PFSK-1 (cell line): ENCODE measurements at regions not wholly inside any gene's neighbourhood (a gene's known extent, or its start where the extent isn't known, plus 50 kb on each side); places are given as distances from the start of the nearest gene placed in this dataset.

ENCODE experiments used
- FOXP2 ChIP-seq: optimal IDR thresholded peaks from 2 replicates; pipeline ENCODE3; 2011; ENCODE audit warnings: borderline replicate concordance, control low read depth, inconsistent platforms; ENCODE audit not compliant: insufficient read depth; ENCODE audit errors: extremely low read length, extremely low read depth
- POLR2AphosphoS5 ChIP-seq: IDR thresholded peaks from 2 replicates; pipeline ENCODE4 v1.6.1; 2012; ENCODE audit warnings: low read depth, mild to moderate bottlenecking, control low read depth, low read length, moderate library complexity
- TAF1 ChIP-seq: IDR thresholded peaks from 2 replicates; pipeline ENCODE4 v1.6.1; 2012; ENCODE audit warnings: low read length, control low read depth, borderline replicate concordance; ENCODE audit not compliant: insufficient read depth
- TF ChIP-seq, protein P1 (sequence below), 2 experiments: IDR thresholded peaks; 2 replicates each; pipeline versions ENCODE4 v1.6.1 to v1.8.0; 2011 to 2012; ENCODE audit warnings: low read depth in 2 of 2, low read length in 2 of 2, control low read depth in 1 of 2, inconsistent platforms in 1 of 2, mild to moderate bottlenecking in 1 of 2, moderate library complexity in 1 of 2; ENCODE audit not compliant: insufficient read depth in 1 of 2

DNA sequence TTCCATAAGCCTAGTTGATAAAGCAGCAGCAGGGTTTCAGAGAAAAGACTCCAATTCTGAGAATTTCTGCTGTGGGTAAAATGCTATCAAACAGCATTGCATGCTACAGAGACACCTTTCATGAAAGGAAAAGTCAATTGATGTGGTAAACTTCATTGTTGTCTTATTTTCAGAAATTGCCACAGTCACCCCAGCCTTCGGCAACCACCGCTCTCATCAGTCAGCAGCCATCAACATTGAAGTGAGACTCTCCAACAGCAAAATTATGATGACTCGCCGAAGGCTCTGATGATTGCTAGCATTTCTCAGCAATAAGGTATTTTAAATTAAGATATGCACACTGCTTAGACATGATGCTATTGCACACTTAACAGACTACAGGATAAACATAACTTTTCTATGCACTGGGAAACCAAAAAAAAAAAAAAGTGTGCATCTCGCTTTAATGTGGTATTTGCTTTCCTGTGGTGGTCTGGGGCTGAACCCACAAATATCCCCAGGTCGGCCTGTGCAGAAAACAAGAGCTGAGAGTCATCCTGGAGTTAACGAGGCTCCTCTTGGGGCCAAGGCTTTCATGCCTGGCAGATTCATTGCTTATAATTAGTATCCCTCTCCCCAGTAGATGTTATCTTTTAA is 192.1 kb downstream of the CTTN start:
- no peak for TF ChIP-seq POLR2AphosphoS5
- TF ChIP-seq, protein P1, sequence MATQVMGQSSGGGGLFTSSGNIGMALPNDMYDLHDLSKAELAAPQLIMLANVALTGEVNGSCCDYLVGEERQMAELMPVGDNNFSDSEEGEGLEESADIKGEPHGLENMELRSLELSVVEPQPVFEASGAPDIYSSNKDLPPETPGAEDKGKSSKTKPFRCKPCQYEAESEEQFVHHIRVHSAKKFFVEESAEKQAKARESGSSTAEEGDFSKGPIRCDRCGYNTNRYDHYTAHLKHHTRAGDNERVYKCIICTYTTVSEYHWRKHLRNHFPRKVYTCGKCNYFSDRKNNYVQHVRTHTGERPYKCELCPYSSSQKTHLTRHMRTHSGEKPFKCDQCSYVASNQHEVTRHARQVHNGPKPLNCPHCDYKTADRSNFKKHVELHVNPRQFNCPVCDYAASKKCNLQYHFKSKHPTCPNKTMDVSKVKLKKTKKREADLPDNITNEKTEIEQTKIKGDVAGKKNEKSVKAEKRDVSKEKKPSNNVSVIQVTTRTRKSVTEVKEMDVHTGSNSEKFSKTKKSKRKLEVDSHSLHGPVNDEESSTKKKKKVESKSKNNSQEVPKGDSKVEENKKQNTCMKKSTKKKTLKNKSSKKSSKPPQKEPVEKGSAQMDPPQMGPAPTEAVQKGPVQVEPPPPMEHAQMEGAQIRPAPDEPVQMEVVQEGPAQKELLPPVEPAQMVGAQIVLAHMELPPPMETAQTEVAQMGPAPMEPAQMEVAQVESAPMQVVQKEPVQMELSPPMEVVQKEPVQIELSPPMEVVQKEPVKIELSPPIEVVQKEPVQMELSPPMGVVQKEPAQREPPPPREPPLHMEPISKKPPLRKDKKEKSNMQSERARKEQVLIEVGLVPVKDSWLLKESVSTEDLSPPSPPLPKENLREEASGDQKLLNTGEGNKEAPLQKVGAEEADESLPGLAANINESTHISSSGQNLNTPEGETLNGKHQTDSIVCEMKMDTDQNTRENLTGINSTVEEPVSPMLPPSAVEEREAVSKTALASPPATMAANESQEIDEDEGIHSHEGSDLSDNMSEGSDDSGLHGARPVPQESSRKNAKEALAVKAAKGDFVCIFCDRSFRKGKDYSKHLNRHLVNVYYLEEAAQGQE (IDR thresholded peaks at IDR 0.05; ENCODE audit: insufficient read depth in 1 of 2, low read depth in 2 of 2, low read length in 2 of 2): no peak
- TF ChIP-seq TAF1: no peak
- TF ChIP-seq FOXP2: no peak
